ENCODE measurements at regions not wholly inside any gene's neighbourhood (a gene's known extent, or its start where the extent isn't known, plus 50 kb on each side); places are given as distances from the start of the nearest gene placed in this dataset.

- no peak overlapping the region for H3K4me3 ChIP-seq (ENCODE audit: low read depth in 2 of 2, low read length in 2 of 2)
- no peaks in the 10 kb centered on the region for H3K4me1 ChIP-seq (ENCODE audit: control insufficient read depth, insufficient read depth, low read length)
- no peaks in the 10 kb centered on the region for H3K9me3 ChIP-seq (ENCODE audit: control insufficient read depth, insufficient read depth, low read depth, low read length)
- H3K27ac ChIP-seq (ENCODE audit: low read length), result no peak overlapping the region
- ChIA-PET POLR2A (no interaction called here), CTCF (no interaction called here)
- H3K36me3 ChIP-seq (ENCODE audit: control insufficient read depth, insufficient read depth, low read length), result no peaks in the 10 kb centered on the region
- in situ Hi-C loops (cut with HindIII; ENCODE audit: low pct_unique_long_range_greater_than_20kb, low sequenced_read_pairs) (no loop called here), intact Hi-C loops (cut with micrococcal nuclease; ENCODE audit: unreplicated experiment) (no loop called here)
- H3K27me3 ChIP-seq (ENCODE audit: control insufficient read depth, insufficient read depth, low read length), result no peaks in the 10 kb centered on the region
- BruUV-seq (replicated peaks), result no TSS peak
- DNase-seq (ENCODE audit: low read depth, low spot score) (no peak), ATAC-seq (no peak)
- TF ChIP-seq CTCF (IDR thresholded peaks at IDR 0.05) (no peak), POLR2AphosphoS5 (IDR thresholded peaks at IDR 0.05; ENCODE audit: low read depth, low read length) (no peak), TCF7L2 (IDR thresholded peaks at IDR 0.05; ENCODE audit: low read depth, low read length) (no peak), SIN3A (IDR thresholded peaks at IDR 0.05; ENCODE audit: borderline replicate concordance, insufficient read depth, low read depth, low read length) (no peak)
- TF ChIP-seq, protein P1, sequence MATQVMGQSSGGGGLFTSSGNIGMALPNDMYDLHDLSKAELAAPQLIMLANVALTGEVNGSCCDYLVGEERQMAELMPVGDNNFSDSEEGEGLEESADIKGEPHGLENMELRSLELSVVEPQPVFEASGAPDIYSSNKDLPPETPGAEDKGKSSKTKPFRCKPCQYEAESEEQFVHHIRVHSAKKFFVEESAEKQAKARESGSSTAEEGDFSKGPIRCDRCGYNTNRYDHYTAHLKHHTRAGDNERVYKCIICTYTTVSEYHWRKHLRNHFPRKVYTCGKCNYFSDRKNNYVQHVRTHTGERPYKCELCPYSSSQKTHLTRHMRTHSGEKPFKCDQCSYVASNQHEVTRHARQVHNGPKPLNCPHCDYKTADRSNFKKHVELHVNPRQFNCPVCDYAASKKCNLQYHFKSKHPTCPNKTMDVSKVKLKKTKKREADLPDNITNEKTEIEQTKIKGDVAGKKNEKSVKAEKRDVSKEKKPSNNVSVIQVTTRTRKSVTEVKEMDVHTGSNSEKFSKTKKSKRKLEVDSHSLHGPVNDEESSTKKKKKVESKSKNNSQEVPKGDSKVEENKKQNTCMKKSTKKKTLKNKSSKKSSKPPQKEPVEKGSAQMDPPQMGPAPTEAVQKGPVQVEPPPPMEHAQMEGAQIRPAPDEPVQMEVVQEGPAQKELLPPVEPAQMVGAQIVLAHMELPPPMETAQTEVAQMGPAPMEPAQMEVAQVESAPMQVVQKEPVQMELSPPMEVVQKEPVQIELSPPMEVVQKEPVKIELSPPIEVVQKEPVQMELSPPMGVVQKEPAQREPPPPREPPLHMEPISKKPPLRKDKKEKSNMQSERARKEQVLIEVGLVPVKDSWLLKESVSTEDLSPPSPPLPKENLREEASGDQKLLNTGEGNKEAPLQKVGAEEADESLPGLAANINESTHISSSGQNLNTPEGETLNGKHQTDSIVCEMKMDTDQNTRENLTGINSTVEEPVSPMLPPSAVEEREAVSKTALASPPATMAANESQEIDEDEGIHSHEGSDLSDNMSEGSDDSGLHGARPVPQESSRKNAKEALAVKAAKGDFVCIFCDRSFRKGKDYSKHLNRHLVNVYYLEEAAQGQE (IDR thresholded peaks at IDR 0.05; ENCODE audit: insufficient read depth in 1 of 2, low read depth in 2 of 2, low read length in 1 of 2), result no peak
Measured at GRCh38 chr2:139454251-139454650, 674.1 kb upstream of the NXPH2 start.

GRCh38 chr2:139439100-139439499 is 658.9 kb upstream of the NXPH2 start:
- no peaks in the 10 kb centered on the region for H3K27me3 ChIP-seq (ENCODE audit: control insufficient read depth, insufficient read depth, low read length)
- ChIA-PET POLR2A (no interaction called here), CTCF (no interaction called here)
- ATAC-seq (no peak), DNase-seq (ENCODE audit: low read depth, low spot score) (no peak)
- intact Hi-C loops (cut with micrococcal nuclease; ENCODE audit: unreplicated experiment) (no loop called here), in situ Hi-C loops (cut with HindIII; ENCODE audit: low pct_unique_long_range_greater_than_20kb, low sequenced_read_pairs) (no loop called here)
- H3K4me3 ChIP-seq (ENCODE audit: low read depth in 2 of 2, low read length in 2 of 2), result no peak overlapping the region
- no peaks in the 10 kb centered on the region for H3K4me1 ChIP-seq (ENCODE audit: control insufficient read depth, insufficient read depth, low read length)
- no peaks in the 10 kb centered on the region for H3K9me3 ChIP-seq (ENCODE audit: control insufficient read depth, insufficient read depth, low read depth, low read length)
- no peaks in the 10 kb centered on the region for H3K36me3 ChIP-seq (ENCODE audit: control insufficient read depth, insufficient read depth, low read length)
- TF ChIP-seq, protein P1 (IDR thresholded peaks at IDR 0.05; ENCODE audit: insufficient read depth in 1 of 2, low read depth in 2 of 2, low read length in 1 of 2), result no peak
- TF ChIP-seq SIN3A (IDR thresholded peaks at IDR 0.05; ENCODE audit: borderline replicate concordance, insufficient read depth, low read depth, low read length) (no peak), CTCF (IDR thresholded peaks at IDR 0.05) (no peak), POLR2AphosphoS5 (IDR thresholded peaks at IDR 0.05; ENCODE audit: low read depth, low read length) (no peak), TCF7L2 (IDR thresholded peaks at IDR 0.05; ENCODE audit: low read depth, low read length) (no peak)
- H3K27ac ChIP-seq (ENCODE audit: low read length), result no peak overlapping the region
- no TSS peak for BruUV-seq (replicated peaks)
